Activated CD4-positive, CD25-positive, alpha-beta regulatory T cell treated with anti-CD3 and anti-CD28 coated beads, Interleukin-2, amount 50 U/mL, for 72 hours (primary cell): ENCODE measurements at regions not wholly inside any gene's neighbourhood (a gene's known extent, or its start where the extent isn't known, plus 50 kb on each side); places are given as distances from the start of the nearest gene placed in this dataset.

Experiments
- DNase-seq: peaks from one replicate; pipeline ENCODE4 v3.0.0; 2021

GRCh38 chr22:27526901-27527300 is 274.7 kb downstream of the MN1 start:
- no peak for DNase-seq

- DNase-seq, result no peak
These were observed 269.6 kb downstream of the MN1 start for GRCh38 chr22:27531782-27532530.

- no peak for DNase-seq
These were observed 268.3 kb downstream of the MN1 start for GRCh38 chr22:27533105-27533745.

GRCh38 chr22:27534720-27535125 is 266.8 kb downstream of the MN1 start:
- DNase-seq, result no peak

- no peak for DNase-seq
These were observed 266.1 kb downstream of the MN1 start for GRCh38 chr22:27535452-27535851.

GRCh38 chr22:27537501-27537900 is 264.1 kb downstream of the MN1 start:
- DNase-seq, result no peak

GRCh38 chr22:27538666-27539065 is 262.9 kb downstream of the MN1 start:
- no peak for DNase-seq

- DNase-seq, result no peak
These were observed 261.3 kb downstream of the MN1 start for GRCh38 chr22:27540247-27540646.

- no peak for DNase-seq
These were observed 260.7 kb downstream of the MN1 start for GRCh38 chr22:27540656-27541396.

- no peak for DNase-seq
These were observed 259.7 kb downstream of the MN1 start for GRCh38 chr22:27541836-27542235.

- no peak for DNase-seq
These were observed 259.0 kb downstream of the MN1 start for GRCh38 chr22:27542602-27543001.

- DNase-seq, result no peak
These were observed 258.1 kb downstream of the MN1 start for GRCh38 chr22:27543460-27543859.

GRCh38 chr22:27545085-27545484 is 256.5 kb downstream of the MN1 start:
- no peak for DNase-seq

GRCh38 chr22:27546157-27546935 is 255.2 kb downstream of the MN1 start:
- DNase-seq, result no peak

- no peak for DNase-seq
These were observed 250.2 kb downstream of the MN1 start for GRCh38 chr22:27551402-27551801.

GRCh38 chr22:27552176-27552575 is 249.4 kb downstream of the MN1 start:
- DNase-seq, result no peak

- DNase-seq, result no peak
These were observed 248.7 kb downstream of the MN1 start for GRCh38 chr22:27552863-27553262.

GRCh38 chr22:27554106-27554811 is 247.3 kb downstream of the MN1 start:
- no peak for DNase-seq

GRCh38 chr22:27554841-27555456 is 246.6 kb downstream of the MN1 start:
- DNase-seq, result no peak

GRCh38 chr22:27556371-27556770 is 245.2 kb downstream of the MN1 start:
- no peak for DNase-seq

- DNase-seq, result no peak
These were observed 244.1 kb downstream of the MN1 start for GRCh38 chr22:27557286-27558008.
